HG03521 (cell line): ENCODE measurements at regions not wholly inside any gene's neighbourhood (a gene's known extent, or its start where the extent isn't known, plus 50 kb on each side); places are given as distances from the start of the nearest gene placed in this dataset.
"Not testable (repeated sequence)": the region's sequence is repeated elsewhere in the genome, so short reads cannot be mapped to it uniquely, and the experiment has no call there.

Source experiments
- ATAC-seq: cut with Tn5 transposase; IDR thresholded peaks from one replicate; pipeline ENCODE4 v1.9.1; 2021; ENCODE audit warnings: mild to moderate bottlenecking, moderate library complexity; ENCODE audit not compliant: unreplicated experiment

- ATAC-seq, result no peak
Observed at GRCh38 chrX:39766855-39767254, 330.9 kb downstream of the BCOR start.

GRCh38 chrX:39767446-39767845 is 330.3 kb downstream of the BCOR start:
- no peak for ATAC-seq

GRCh38 chrX:39769748-39770147 is 328.0 kb downstream of the BCOR start:
- no peak for ATAC-seq

GRCh38 chrX:39771089-39771488 is 326.7 kb downstream of the BCOR start:
- ATAC-seq, result no peak

- ATAC-seq, result no peak
Observed at GRCh38 chrX:39772057-39772832, 325.5 kb downstream of the BCOR start.

GRCh38 chrX:39773150-39773549 is 324.6 kb downstream of the BCOR start:
- ATAC-seq, result no peak

- no peak for ATAC-seq
Observed at GRCh38 chrX:39773923-39774773, 323.6 kb downstream of the BCOR start.

GRCh38 chrX:39774774-39775328 is 322.9 kb downstream of the BCOR start:
- ATAC-seq, result no peak

- no peak for ATAC-seq
Observed at GRCh38 chrX:39777623-39778025, 320.1 kb downstream of the BCOR start.

GRCh38 chrX:39779952-39780783 is 317.6 kb downstream of the BCOR start:
- no peak for ATAC-seq

GRCh38 chrX:39782276-39782675 is 315.5 kb downstream of the BCOR start:
- no peak for ATAC-seq

GRCh38 chrX:39787999-39788398 is 309.8 kb downstream of the BCOR start:
- no peak for ATAC-seq

- ATAC-seq, result no peak
Observed at GRCh38 chrX:39788521-39788920, 309.2 kb downstream of the BCOR start.

GRCh38 chrX:39791691-39792090 is 306.1 kb downstream of the BCOR start:
- ATAC-seq, result no peak

- no peak for ATAC-seq
Observed at GRCh38 chrX:39795605-39796004, 302.2 kb downstream of the BCOR start.

- ATAC-seq, result no peak
Observed at GRCh38 chrX:39796856-39797255, 300.9 kb downstream of the BCOR start.

- not testable (repeated sequence) for ATAC-seq
Observed at GRCh38 chrX:39798488-39798887, 299.3 kb downstream of the BCOR start.

- no peak for ATAC-seq
Observed at GRCh38 chrX:39802354-39802753, 295.4 kb downstream of the BCOR start.

GRCh38 chrX:39802908-39803307 is 294.9 kb downstream of the BCOR start:
- no peak for ATAC-seq

- no peak for ATAC-seq
Observed at GRCh38 chrX:39805022-39805421, 292.7 kb downstream of the BCOR start.

- ATAC-seq, result no peak
Observed at GRCh38 chrX:39805825-39806224, 291.9 kb downstream of the BCOR start.
